HL-60 (cell line): ENCODE measurements at regions not wholly inside any gene's neighbourhood (a gene's known extent, or its start where the extent isn't known, plus 50 kb on each side); places are given as distances from the start of the nearest gene placed in this dataset.

Source experiments
- CTCF ChIP-seq: IDR thresholded peaks from one replicate; pipeline ENCODE4 v1.5.1; 2011; ENCODE audit warnings: low read length, control low read depth, inconsistent platforms; ENCODE audit not compliant: insufficient read depth
- GABPA ChIP-seq: IDR thresholded peaks from 2 replicates; pipeline ENCODE4 v1.6.1; 2012; ENCODE audit warnings: low read depth
- POLR2AphosphoS5 ChIP-seq: IDR thresholded peaks from 2 replicates; pipeline ENCODE4 v1.6.1; 2012; ENCODE audit warnings: low read depth
- REST ChIP-seq: IDR thresholded peaks from 2 replicates; pipeline ENCODE4 v1.6.1; 2012; ENCODE audit warnings: low read depth; ENCODE audit not compliant: insufficient replicate concordance
- SPI1 ChIP-seq: IDR thresholded peaks from 2 replicates; pipeline ENCODE4 v1.6.1; 2012; ENCODE audit warnings: low read depth, mild to moderate bottlenecking, borderline replicate concordance

- no peak for TF ChIP-seq CTCF
- no peak for TF ChIP-seq POLR2AphosphoS5
- no peak for TF ChIP-seq GABPA
- TF ChIP-seq REST = no peak
- TF ChIP-seq SPI1 = no peak
These were observed 80.2 kb upstream of the GNAO1 start for GRCh38 chr16:56111100-56111499.
